ENCODE measurements at regions not wholly inside any gene's neighbourhood (a gene's known extent, or its start where the extent isn't known, plus 50 kb on each side); places are given as distances from the start of the nearest gene placed in this dataset.
"Not testable (repeated sequence)": the region's sequence is repeated elsewhere in the genome, so short reads cannot be mapped to it uniquely, and the experiment has no call there.

DNA sequence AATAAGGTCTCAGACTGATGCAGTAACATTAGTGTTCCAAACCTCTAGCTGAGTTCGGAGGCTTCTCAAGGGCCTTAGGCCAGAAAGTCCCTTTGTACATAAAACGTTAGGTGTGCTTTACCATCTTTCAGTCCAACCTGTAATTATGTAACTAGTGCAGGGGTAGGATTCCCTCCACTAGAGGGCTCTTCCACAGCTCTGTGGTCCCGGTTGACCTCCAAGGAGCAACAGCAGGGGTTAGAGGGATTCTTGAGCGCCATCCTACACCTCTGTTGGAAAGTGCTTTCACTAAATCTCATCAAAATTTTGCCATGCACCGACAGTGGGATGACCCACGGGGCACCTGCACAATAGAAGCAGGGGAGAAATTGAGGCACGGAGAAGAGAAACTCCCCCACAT lies 155.8 kb upstream of the LRP1B start:
- in situ Hi-C loops (cut with MboI; ENCODE audit: low sequenced_read_pairs), result no loop called here

DNA sequence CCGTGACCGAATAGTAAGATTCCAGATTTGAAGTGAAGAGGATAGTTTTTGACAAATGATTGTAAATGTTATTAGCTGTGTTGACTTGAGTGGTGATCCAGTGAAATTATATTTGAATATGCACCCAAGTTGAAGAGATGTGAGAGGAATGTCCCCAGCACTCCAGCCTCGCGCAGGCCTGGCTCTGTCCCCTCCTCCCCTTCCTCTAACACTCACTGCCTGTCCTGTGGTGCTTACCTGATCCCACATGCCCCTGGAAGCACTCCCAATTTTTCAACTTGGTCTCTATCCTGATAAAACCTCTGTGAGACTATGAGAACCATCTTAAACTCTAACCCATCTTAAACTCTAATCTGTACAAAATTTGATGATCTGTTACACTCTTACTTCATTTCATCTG lies 154.7 kb upstream of the LRP1B start:
- in situ Hi-C loops (cut with MboI; ENCODE audit: low sequenced_read_pairs), result no loop called here

DNA sequence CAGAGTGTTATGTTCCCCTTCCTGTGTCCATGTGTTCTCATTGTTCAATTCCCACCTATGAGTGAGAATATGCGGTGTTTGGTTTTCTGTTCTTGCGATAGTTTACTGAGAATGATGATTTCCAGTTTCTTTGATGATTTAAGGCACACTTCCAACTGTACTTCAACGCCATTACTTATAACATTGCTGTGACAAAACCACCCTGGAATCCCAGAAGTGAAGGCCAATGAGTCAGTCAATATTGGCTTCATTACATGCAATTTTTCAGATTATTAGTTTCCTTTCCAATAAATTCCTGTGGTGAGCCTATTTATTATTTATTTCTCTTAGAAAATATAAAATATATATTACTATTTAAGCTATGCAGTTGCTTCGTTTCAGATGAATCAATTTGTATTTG lies 153.5 kb upstream of the LRP1B start:
- in situ Hi-C loops (cut with MboI; ENCODE audit: low sequenced_read_pairs), result not testable (repeated sequence)

DNA sequence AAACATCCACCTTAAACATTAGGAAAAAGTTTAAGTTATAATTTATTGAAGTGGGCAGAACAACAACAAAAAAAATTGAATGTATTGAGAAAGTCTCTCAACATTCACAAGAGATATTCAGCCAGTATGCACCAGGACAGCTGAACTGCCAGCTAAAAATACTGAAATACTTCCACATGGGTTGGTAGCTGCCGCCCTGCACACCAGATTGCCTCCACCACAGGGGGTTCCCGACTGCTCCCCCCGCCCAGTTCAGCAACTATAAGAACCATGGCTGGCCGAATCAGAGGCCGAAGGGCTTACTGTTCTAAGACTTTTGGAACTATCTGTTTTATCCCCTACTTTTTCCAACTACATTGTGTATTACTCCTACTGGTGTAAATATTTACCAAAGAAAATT lies 150.0 kb upstream of the LRP1B start:
- in situ Hi-C loops (cut with MboI; ENCODE audit: low sequenced_read_pairs), result no loop called here

DNA sequence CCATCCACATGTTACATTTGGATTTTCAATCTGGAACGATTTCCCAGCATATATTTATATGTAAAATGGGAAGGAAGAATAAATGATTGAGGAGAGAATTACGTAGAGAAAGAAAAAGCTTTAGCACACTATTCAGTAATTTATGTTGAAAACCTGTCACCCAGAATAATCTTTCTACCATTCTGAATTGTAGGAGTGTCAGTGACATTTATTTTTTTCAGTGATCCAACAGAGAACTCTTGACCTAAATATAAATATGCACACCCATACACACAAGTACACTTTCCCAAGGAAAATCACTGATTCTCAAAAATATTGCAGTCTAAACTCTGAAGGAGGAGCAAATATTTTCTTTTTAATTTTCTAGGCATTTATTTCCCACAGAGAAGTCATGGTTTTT lies 140.2 kb upstream of the LRP1B start:
- in situ Hi-C loops (cut with MboI; ENCODE audit: low sequenced_read_pairs), result no loop called here

DNA sequence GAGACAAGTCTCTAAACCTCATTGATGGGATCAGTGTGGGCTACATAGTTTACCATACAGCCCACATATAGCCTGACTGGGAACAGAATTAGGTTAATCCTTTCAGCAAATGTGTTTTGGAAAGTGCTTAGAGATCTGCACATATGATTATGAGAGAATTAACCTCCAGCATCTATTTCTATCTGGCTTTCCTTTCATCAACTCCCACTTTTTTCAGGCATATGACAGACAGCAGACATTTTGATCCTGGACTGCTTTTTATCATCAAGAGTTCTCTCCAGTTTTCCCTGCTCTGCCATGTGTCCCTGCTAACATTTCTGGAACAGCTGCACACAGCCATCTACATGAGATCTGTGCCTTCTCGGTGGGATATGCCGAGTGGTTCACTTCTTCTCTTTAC lies 139.5 kb upstream of the LRP1B start:
- in situ Hi-C loops (cut with MboI; ENCODE audit: low sequenced_read_pairs), result no loop called here

DNA sequence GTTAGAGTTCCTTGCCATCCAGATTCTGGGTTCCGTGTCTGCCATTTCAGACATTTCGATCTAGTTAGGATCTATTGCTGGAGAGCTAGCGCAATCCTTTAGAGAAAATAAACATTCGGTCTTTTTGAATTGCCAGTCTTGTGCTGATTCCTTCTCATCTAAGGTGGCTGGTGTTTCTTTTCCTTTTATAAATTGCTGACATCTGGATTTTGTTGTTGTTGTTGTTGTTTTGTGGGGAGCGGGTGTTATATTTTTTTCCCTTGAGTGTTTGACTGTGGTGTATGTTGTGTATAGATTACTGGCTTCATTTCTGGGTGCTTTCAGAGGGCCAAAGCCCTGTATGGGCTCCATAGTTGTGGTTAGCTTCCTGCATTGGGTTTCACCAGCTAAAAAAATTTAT lies 128.5 kb upstream of the LRP1B start:
- in situ Hi-C loops (cut with MboI; ENCODE audit: low sequenced_read_pairs), result no loop called here

DNA sequence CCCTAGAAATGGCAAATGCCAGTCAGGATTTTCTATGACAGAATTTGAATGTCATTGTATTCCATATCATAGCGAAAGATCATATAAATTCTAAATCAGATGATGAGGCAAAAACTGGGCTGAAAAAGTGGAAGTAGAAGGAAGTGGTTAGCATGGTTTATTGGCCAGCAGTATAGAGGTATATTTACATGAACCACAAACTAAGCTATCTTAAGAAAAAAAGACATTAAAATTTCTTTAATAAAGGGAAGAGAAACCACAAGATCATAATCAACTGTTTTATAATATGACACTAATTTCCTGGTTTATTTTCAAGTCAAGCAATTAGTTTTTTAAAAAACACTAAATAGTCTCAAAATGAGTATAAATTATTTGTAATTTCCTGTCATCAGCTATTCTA lies 123.2 kb upstream of the LRP1B start:
- in situ Hi-C loops (cut with MboI; ENCODE audit: low sequenced_read_pairs), result no loop called here

DNA sequence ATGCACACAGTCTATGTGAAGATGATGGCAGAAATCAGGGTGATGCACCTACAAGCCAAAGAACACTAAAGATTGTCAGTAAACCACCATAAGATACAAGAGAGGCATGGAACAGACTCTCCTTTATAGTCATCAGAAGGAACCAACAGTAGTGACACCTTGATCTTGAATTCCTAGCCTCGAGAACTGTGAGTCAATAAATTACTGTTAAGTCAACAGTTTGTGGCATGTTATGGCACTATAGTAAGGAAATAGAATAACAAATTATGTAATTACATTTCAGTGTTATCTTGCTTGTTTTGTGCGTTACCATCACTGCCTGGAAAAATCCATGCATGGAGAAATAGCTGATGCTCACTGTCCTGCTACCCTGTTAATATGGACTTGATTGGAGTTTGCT lies 110.2 kb upstream of the LRP1B start:
- in situ Hi-C loops (cut with MboI; ENCODE audit: low sequenced_read_pairs), result no loop called here

DNA sequence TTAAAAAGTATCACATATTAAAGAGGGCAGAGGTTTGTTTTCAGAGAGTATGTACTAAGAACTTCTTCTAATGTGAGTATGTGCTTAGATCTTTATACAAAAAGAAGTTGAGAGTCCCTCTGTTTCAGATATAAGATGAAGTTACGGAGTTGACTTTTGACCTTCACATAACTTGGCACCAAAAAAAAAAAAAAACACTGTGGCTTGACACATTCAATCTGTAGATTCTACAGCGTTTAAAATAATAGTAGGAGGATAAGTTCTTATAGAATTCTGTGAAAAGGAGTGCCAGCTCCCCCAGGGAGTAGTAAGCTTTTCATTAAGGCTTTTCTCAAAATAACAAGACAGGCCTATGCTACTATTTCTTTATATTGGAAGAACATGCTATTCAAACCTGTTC lies 105.4 kb upstream of the LRP1B start:
- in situ Hi-C loops (cut with MboI; ENCODE audit: low sequenced_read_pairs), result no loop called here

DNA sequence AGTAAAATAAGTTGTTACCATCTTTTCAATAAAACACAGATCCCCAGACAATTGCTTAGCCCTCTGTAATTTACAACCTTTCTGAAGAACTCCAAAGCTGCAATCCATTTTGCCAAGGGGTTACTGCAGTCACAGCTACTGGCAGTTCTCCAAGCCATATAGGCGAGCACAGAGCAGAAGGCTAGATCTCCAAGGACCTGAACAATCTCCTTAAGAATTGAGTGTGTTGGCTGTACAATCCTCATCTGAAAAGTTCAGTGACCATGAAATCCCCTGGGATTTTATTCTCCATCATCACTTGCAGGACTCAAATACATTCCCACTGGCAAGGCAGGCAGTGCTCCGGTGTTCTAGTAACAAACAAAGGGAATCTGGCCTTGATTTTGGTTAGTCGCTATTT lies 103.9 kb upstream of the LRP1B start:
- in situ Hi-C loops (cut with MboI; ENCODE audit: low sequenced_read_pairs), result no loop called here

DNA sequence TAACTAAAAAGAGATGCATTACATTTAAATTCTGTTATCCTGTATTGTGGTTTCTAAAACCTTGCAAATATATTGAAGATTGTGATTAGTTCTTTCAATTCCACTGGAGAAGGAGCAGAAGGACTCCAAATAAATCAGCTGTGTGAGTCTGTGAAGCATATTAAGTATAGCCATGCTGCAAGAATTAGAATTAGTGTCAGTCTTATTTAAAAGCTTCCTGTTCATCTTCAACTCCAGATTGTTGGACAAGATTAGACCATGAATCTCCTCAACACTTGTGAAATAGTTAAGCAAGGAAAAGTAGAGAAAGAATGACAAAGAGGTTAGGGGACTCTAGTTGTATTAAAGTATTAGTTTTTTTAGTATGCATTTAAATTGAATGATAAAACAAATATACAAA lies 92.5 kb upstream of the LRP1B start:
- in situ Hi-C loops (cut with MboI; ENCODE audit: low sequenced_read_pairs), result no loop called here

DNA sequence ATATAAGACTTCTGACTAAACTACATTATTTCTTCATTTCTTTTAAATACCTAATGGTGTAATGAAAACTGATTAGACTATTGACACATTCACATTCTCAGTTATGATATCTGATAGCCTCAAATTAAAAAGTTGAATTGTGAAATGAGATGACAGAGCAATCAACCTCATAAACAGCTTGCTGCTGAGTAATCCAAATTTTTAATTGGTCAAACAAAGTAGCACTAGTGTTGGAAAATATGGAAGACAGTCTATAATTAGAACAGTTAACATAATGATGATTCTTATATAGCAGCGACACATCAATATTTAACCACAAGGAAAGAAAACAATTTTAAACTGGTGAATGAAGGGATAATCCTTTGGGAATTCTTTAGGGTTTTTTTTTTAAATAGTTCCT lies 91.9 kb upstream of the LRP1B start:
- in situ Hi-C loops (cut with MboI; ENCODE audit: low sequenced_read_pairs), result no loop called here

DNA sequence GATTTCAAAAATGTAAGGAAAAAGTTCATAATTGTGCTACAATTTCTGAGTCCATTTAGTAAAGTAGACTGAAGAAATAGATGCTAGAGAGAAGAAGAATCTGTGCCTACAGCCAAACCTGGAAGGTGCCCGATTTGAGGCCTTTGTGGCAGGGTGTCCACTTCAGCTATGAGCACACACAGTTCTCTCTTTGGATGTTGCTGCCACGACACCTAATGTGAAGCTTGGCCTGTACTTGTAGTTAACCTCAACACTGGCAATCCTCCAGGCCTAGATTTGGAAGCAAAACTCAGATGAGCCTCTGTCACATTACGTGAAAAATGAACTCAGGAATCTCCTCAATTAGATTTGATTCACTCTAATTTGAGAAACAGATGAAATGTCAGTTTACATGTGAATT lies 90.1 kb upstream of the LRP1B start:
- in situ Hi-C loops (cut with MboI; ENCODE audit: low sequenced_read_pairs), result no loop called here

DNA sequence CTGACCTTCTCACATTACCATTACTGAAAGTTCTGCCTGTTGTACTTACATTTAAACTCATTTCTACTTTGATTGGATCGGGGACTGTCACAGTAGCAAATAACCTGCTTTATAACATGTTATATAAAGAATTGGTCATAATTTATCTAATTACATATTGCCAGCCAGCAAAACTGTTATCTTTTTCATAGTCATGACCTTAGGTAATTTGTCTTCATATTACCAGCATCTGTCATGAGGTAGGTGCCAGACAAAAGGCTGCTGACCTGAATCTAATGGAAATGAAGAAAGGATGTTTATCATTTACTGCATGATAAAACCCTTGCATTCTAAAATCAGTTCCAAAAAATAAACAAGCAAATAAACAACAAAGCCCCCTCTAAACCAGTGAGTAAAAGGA lies 89.4 kb upstream of the LRP1B start:
- in situ Hi-C loops (cut with MboI; ENCODE audit: low sequenced_read_pairs), result no loop called here

DNA sequence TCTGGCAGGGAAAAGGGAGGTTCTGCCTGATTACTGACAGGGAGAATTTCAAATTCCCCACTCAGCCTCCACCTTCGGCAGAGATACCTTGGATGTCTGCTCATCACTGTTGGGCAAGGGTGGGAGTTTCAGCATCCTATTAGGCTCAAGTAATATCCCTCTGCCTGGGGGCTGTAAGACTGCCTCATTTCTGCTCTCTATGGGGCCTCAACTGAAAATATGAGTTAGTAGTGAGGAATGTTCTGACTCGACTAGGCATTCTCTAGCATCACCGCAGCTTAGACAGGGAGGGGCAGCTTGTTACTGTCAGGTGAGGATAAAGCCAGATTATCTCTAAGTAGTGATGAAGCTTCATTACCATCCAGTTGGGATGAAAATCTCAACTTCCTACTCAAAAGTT lies 87.7 kb upstream of the LRP1B start:
- in situ Hi-C loops (cut with MboI; ENCODE audit: low sequenced_read_pairs), result no loop called here

DNA sequence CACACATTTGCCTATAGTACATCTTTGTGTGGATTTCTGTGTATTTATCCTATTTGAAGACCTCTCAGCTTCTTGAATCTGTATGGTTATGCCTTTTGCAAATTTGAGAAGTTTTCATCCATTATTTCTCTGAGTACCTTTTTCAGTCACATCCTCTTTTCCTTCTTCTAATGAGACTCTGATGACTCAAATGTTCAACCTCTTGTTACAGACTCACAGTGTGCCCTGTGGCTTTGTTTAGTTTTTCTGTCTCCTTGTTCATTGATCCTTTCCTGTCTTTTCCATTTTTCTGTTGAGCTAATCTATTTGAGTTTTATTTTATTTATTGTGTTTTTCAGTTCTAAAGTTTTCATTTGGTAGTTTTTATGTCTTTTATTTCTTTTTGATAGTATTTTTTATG lies 87.0 kb upstream of the LRP1B start:
- in situ Hi-C loops (cut with MboI; ENCODE audit: low sequenced_read_pairs), result no loop called here

DNA sequence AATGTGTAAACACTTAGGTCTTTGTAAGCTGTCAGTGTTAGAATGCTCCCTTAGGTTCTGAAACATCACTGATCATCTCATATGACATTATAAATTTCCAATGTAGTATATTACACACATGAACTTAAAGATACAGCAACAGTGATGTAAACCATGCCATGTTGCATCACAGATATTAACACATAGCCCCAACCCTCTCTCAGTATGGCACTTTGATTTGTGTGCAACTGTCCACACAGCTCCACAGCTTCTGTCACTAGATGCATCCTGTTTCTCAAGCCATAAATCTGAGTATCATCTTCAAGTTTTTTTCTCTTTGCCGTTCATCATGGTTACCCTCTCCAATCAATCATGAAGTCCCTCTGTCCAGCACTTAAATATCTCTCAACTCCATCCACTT lies 69.2 kb upstream of the LRP1B start:
- in situ Hi-C loops (cut with MboI; ENCODE audit: low sequenced_read_pairs), result no loop called here

DNA sequence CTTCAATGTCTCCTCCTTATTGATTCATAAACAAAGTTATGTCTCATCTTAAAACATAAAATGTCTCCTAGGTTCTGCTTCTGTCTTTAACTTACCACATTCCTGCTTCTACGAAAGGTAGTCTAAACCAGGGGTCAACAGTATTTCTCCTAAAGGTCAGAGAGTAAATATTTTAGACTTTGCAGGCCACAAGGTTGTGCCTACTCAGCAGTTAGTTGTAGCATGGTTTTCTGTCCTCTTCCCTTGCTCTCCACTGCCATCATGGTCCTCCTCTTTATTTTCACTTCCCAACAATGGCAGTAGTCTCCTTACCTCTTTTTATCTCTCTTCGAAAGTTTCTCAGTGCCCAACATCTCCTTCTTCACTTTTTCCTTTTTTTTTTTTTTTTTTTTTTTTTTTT lies 68.3 kb upstream of the LRP1B start:
- in situ Hi-C loops (cut with MboI; ENCODE audit: low sequenced_read_pairs), result no loop called here

DNA sequence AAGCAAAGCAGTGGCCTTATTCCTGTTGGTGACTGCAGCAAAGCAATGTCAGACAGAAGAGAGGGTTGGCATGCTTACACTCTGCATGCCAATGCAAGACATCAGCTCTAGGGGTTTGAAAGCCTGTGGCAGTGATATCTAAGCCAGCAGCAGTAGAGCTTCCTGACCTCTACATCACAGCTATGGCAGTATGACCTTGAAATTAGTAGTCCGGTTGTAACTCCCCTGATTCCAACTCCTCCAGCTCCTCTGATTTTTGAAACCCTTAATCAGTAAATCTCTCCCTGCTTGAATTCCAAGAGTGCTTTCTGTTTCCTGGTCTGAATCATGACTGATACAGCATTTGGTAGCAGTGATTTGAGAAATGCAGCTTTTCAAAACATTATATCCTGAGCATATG lies 60.0 kb upstream of the LRP1B start:
- in situ Hi-C loops (cut with MboI; ENCODE audit: low sequenced_read_pairs), result no loop called here

DNA sequence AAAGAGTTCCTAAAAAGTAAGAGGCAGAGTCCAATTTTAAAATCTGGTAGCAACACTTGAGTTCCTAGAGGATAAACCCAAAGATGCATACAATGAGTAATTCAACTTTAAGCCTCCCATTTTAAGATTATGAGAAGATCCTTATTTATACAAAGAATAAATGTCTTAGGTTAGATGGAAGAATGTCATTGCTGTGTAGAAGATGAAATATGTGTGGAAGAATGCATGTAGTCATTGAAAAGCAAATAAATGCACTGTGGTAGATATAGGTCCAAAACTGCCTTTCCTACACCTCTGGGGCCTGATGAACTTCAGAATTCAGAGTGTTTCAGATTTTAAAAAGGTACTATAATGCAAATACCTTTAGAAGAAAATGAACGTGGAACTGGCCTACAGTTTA lies 58.7 kb upstream of the LRP1B start:
- in situ Hi-C loops (cut with MboI; ENCODE audit: low sequenced_read_pairs), result no loop called here

DNA sequence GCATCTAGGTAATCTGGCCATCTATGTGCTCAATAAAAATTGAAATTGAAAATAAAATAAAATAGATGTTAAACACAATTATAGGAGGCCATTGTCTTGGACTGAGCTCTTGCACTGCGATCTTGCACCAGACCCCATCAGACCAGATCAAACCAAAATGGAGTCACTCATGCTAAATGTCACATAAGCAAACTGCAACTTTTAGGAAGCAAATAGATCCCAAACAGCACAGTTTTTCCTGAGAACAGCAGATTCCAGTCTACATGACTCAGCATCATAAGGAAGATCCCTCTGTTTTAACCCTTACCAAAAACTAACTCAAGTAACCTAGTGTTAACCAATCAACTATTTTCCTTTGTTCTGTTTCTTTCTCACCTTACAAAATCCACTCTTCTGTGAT lies 57.7 kb upstream of the LRP1B start:
- in situ Hi-C loops (cut with MboI; ENCODE audit: low sequenced_read_pairs), result no loop called here

DNA sequence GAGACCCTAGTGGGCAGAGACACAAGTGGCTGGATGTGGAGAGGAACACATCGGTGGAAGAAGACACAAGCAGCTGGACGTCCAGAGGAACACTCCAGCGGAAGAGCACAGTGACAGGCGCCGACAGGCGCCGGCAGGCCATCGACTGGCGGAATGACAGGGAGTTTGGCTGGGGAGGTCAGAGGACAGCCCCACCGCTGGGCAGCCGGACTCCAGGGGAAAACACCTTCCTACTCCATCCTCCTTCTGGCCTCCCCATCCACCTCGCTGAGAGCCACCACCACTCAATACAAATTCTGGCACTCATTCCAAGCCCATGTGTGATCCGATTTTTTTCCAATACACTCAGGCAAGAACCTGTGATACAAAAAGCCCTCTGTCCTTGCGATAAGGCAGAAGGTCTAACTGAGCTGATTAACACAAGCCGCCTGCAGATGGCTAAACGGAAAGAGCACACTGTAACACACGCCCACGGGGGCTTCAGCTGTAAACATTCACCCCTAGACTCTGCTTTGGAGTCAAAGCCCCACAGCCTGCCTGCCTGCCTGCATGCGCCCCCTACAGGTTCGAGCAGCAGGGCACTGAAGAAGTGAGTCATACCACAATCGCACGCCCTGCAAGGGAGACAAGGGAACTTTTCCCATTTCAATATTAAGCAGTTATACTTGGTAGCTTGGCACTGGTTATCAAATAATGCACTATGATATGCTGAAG lies 50.2 kb upstream of the LRP1B start:
- in situ Hi-C loops (cut with MboI; ENCODE audit: low sequenced_read_pairs), result no loop called here
